Esophagus (tissue), 2 donors: ENCODE measurements at regions not wholly inside any gene's neighbourhood (a gene's known extent, or its start where the extent isn't known, plus 50 kb on each side); places are given as distances from the start of the nearest gene placed in this dataset.
"Not testable (repeated sequence)": the region's sequence is repeated elsewhere in the genome, so short reads cannot be mapped to it uniquely, and the experiment has no call there.

Experiments
- H3K27ac ChIP-seq, 2 donors: one replicate each; pipeline ENCODE4 v1.5.1; 2013; ENCODE audit warnings: low read depth in 2 of 2, mild to moderate bottlenecking in 2 of 2, inconsistent platforms in 1 of 2, low read length in 1 of 2, moderate library complexity in 1 of 2
- H3K27me3 ChIP-seq, 2 donors: one replicate each; pipeline ENCODE4 v1.6.1; 2013; ENCODE audit warnings: low read length in 2 of 2, control low read depth in 1 of 2, mild to moderate bottlenecking in 1 of 2; ENCODE audit not compliant: insufficient read depth in 2 of 2, control insufficient read depth in 1 of 2
- H3K36me3 ChIP-seq, 2 donors: one replicate each; pipeline ENCODE4 v1.6.1; 2013; ENCODE audit warnings: low read length in 1 of 2; ENCODE audit not compliant: control insufficient read depth in 2 of 2, insufficient read depth in 2 of 2
- H3K4me1 ChIP-seq, 2 donors: one replicate each; pipeline ENCODE4 v1.6.1; 2013; ENCODE audit warnings: low read length in 1 of 2; ENCODE audit not compliant: control insufficient read depth in 2 of 2, insufficient read depth in 2 of 2
- H3K4me3 ChIP-seq, 2 donors: one replicate each; pipeline ENCODE4 v1.5.1; 2013; ENCODE audit warnings: low read length in 2 of 2, mild to moderate bottlenecking in 2 of 2, low read depth in 1 of 2, moderate library complexity in 1 of 2
- H3K9me3 ChIP-seq, 2 donors: one replicate each; pipeline ENCODE4 v1.6.1; 2013; ENCODE audit warnings: mild to moderate bottlenecking in 2 of 2, low read depth in 1 of 2, low read length in 1 of 2, moderate library complexity in 1 of 2; ENCODE audit not compliant: control insufficient read depth in 2 of 2, insufficient read depth in 1 of 2
- WGBS, 2 donors: extraction: QIAGEN DNeasy Blood & Tissue Kit; methylation state at CpG; one replicate each; pipeline ENCODE4 v1.1.7; 2013; 5-methylcytosine and 5-hydroxymethylcytosine counted together
- donor health status: healthy with polysubstance abuse.
- donor health status: Bipolar disorder and iron deficiency.

GRCh38 chr5:54803471-54804011 is 181.9 kb downstream of the ESM1 start:
- WGBS, 2 donors: 51 to 54% methylated on average over 3 of the region's 3 CpGs
- no peak overlapping the region for H3K4me3 ChIP-seq
- peaks cover 0 to 2% of the 10 kb centered on the region in 2 donors for H3K9me3 ChIP-seq
- H3K27me3 ChIP-seq: no peaks in the 10 kb centered on the region
- no peaks in the 10 kb centered on the region for H3K4me1 ChIP-seq
- H3K27ac ChIP-seq: no peak overlapping the region
- no peaks in the 10 kb centered on the region for H3K36me3 ChIP-seq

GRCh38 chr5:54799645-54800044 is 185.7 kb downstream of the ESM1 start:
- H3K4me1 ChIP-seq: no peaks in the 10 kb centered on the region
- peaks cover 0 to 2% of the 10 kb centered on the region in 2 donors for H3K9me3 ChIP-seq
- H3K27ac ChIP-seq: no peak overlapping the region
- H3K27me3 ChIP-seq: no peaks in the 10 kb centered on the region
- 79 to 88% methylated on average over 1 of the region's 1 CpG for WGBS, 2 donors
- no peaks in the 10 kb centered on the region for H3K36me3 ChIP-seq
- H3K4me3 ChIP-seq: no peak overlapping the region

- H3K27ac ChIP-seq: no peak overlapping the region
- no peaks in the 10 kb centered on the region for H3K27me3 ChIP-seq
- no peak overlapping the region for H3K4me3 ChIP-seq
- H3K36me3 ChIP-seq: no peaks in the 10 kb centered on the region
- no peaks in the 10 kb centered on the region for H3K9me3 ChIP-seq
- no peaks in the 10 kb centered on the region for H3K4me1 ChIP-seq
Observed at GRCh38 chr5:54795777-54796176, 189.6 kb downstream of the ESM1 start.

- Histone ChIP-seq H3K27ac (no peak overlapping the region), H3K4me3 (no peak overlapping the region), H3K9me3 (no peaks in the 10 kb centered on the region), H3K4me1 (no peaks in the 10 kb centered on the region), H3K36me3 (no peaks in the 10 kb centered on the region), H3K27me3 (no peaks in the 10 kb centered on the region)
Observed at GRCh38 chr5:54795284-54795683, 190.1 kb downstream of the ESM1 start.

- whole genome bisulfite sequencing, 2 donors: 87 to 92% methylated on average over 7 of the region's 7 CpGs
- Histone ChIP-seq H3K27ac (no peak overlapping the region), H3K4me1 (no peaks in the 10 kb centered on the region)
Observed at GRCh38 chr5:54794135-54794975, 191.0 kb downstream of the ESM1 start.

GRCh38 chr5:54793468-54794134 is 191.8 kb downstream of the ESM1 start:
- WGBS, 2 donors: 90 to 92% methylated on average over 4 of the region's 4 CpGs
- no peaks in the 10 kb centered on the region for H3K9me3 ChIP-seq
- no peak overlapping the region for H3K4me3 ChIP-seq
- no peaks in the 10 kb centered on the region for H3K4me1 ChIP-seq
- no peak overlapping the region for H3K27ac ChIP-seq
- no peaks in the 10 kb centered on the region for H3K36me3 ChIP-seq
- no peaks in the 10 kb centered on the region for H3K27me3 ChIP-seq

More at GRCh38 chr5:54794135-54794975, 191.0 kb downstream of the ESM1 start:
- H3K4me3 ChIP-seq: no peak overlapping the region
- no peaks in the 10 kb centered on the region for H3K9me3 ChIP-seq
- no peaks in the 10 kb centered on the region for H3K36me3 ChIP-seq
- H3K27me3 ChIP-seq: no peaks in the 10 kb centered on the region

GRCh38 chr5:54792611-54793404 is 192.6 kb downstream of the ESM1 start:
- Histone ChIP-seq H3K4me1 (no peaks in the 10 kb centered on the region), H3K27ac (no peak overlapping the region), H3K36me3 (no peaks in the 10 kb centered on the region), H3K9me3 (no peaks in the 10 kb centered on the region), H3K4me3 (no peak overlapping the region), H3K27me3 (no peaks in the 10 kb centered on the region)
- 31 to 45% methylated on average over 2 of the region's 2 CpGs for WGBS, 2 donors

- not testable (repeated sequence) for H3K27ac ChIP-seq, H3K36me3 ChIP-seq, H3K27me3 ChIP-seq, H3K4me3 ChIP-seq, H3K4me1 ChIP-seq, H3K9me3 ChIP-seq
- 78 to 81% methylated on average over 3 of the region's 3 CpGs for WGBS, 2 donors
Observed at GRCh38 chr5:54787910-54788309, 197.5 kb downstream of the ESM1 start.

GRCh38 chr5:54785729-54786591 is 199.4 kb downstream of the ESM1 start:
- Histone ChIP-seq H3K9me3 (no peaks in the 10 kb centered on the region), H3K4me1 (no peaks in the 10 kb centered on the region), H3K4me3 (no peak overlapping the region), H3K27ac (no peak overlapping the region), H3K27me3 (no peaks in the 10 kb centered on the region), H3K36me3 (no peaks in the 10 kb centered on the region)
- 62 to 67% methylated on average over 9 of the region's 9 CpGs for WGBS, 2 donors
